H7 (cell line): ENCODE measurements at regions not wholly inside any gene's neighbourhood (a gene's known extent, or its start where the extent isn't known, plus 50 kb on each side); places are given as distances from the start of the nearest gene placed in this dataset.

Experiments
- DNase-seq: peaks from one replicate; pipeline ENCODE4 v3.0.0; 2012
- H3K27me3 ChIP-seq: 2 replicates; pipeline ENCODE4 v1.6.0; 2011; ENCODE audit warnings: mild to moderate bottlenecking, low read length; ENCODE audit not compliant: control insufficient read depth, insufficient read depth
- H3K36me3 ChIP-seq: replicated peaks from 2 replicates; pipeline ENCODE4 v1.5.1; 2011; ENCODE audit warnings: low read length; ENCODE audit not compliant: control insufficient read depth, insufficient read depth
- H3K4me3 ChIP-seq: 2 replicates; pipeline ENCODE4 v1.5.1; 2011; ENCODE audit warnings: low read depth, mild to moderate bottlenecking, control low read depth, low read length, moderate library complexity; ENCODE audit not compliant: insufficient read depth

GRCh38 chr6:82083646-82084045, 163.9 kb downstream of the IBTK start:
- Histone ChIP-seq H3K27me3 (no peaks in the 10 kb centered on the region), H3K36me3 (no peaks in the 10 kb centered on the region), H3K4me3 (no peak overlapping the region)
- no peak for DNase-seq

DNA sequence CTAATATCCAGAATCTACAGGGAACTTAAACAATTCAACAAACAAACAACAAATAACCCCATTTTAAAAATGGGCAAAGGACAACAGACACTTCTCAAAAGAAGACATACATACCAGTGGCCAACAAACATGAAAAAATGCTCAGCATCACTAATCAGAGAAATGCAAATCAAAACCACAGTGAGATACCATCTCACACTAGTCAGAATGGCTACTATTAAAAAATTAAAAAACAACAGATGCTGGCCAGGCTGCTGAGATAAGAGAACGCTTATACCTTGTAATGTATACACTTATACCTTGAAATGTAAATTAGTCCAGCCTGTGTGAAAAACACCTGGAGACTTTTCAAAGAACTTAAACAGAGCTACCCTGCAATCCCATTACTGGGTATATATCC, 166.8 kb downstream of the IBTK start:
- Histone ChIP-seq H3K36me3 (no peaks in the 10 kb centered on the region), H3K4me3 (no peak overlapping the region), H3K27me3 (no peaks in the 10 kb centered on the region)
- no peak for DNase-seq

DNA sequence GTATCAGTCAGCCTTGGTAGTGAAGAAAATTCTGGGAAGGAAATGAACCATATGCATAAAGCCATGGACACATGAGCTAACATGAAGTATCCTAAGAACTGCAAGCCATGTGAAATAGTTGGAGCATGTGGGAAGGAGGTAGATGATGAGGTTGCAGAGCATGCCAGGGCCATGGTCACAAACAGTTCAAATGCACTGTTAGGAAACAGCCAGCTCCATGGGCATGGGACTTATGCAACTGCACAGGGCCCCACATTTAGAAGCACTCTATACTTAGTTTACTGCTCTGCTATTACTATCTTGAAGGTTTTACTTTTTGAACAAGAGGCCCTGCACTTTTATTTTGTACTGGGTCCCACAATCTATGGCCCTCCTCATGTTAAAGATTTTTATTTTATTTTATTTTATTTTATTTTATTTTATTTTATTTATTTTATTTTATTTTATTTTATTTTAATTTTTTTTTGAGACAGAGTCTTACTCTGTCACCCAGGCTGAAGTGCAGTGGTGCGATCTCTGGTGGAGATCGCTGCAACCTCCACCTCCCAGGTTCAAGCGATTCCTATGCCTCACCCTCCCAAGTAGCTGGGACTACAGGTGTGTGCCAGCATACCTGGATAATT, 169.1 kb downstream of the IBTK start:
- no peak for DNase-seq
- H3K36me3 ChIP-seq, result no peaks in the 10 kb centered on the region
- H3K4me3 ChIP-seq, result no peak overlapping the region
- no peaks in the 10 kb centered on the region for H3K27me3 ChIP-seq

DNA sequence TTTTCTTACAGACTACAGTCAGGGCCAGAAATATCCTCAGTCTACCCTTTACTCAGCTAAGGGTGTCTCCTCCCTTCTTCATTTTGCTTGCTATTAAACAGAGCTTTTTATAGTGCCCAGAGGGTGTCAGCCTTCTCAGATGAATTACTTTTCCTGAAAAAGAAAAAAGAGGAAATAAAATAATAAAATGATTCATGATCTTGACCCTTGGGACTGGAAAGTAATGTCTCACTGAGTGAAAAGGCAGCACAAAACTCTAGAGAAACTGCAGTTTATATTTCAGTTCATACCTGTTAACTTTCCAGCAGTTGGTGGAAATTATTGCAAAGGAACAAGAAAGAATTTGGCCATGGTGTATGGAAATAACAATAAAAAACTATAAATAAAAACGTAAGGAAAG, 170.6 kb downstream of the IBTK start:
- H3K27me3 ChIP-seq, result no peaks in the 10 kb centered on the region
- no peaks in the 10 kb centered on the region for H3K36me3 ChIP-seq
- no peak for DNase-seq
- H3K4me3 ChIP-seq, result no peak overlapping the region

DNA sequence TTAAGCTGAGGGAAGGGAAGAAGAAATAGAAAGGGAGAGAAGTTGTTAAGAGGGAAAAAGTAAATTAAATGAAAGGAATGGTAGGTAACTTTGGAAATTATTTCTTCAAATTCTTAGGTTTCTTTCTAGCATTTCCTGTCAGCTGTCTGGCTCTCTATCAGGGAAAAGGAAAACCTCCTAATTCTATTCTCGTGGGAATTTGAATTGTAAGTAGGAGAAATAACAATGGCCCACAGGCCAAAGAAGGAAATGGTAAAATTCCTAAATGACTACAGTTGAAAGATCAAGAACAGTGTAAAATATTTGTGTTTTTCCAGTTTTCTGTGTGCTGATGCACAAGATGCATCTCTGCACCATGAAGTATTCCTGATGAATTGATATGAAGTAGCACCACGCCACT, 173.0 kb downstream of the IBTK start:
- no peaks in the 10 kb centered on the region for H3K36me3 ChIP-seq

DNA sequence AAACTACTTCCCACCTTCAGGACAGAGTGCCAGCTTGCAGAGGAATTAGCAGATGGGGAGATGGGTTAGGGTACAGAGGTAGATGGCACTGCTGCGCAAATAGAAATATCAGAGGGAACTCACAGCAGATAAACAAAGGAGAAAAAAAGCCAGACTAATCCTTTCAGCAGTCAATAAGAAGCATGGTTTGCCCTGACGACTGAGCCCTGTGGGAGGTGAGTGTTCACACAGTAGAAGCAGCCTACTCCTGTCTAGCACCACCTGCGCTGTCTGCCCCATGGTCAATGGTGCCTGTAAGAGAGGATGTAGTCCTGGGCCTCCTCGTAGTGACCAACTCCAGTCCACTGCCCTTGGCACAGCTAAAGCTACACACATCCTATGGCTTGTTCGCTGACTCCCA, 174.1 kb downstream of the IBTK start:
- no peaks in the 10 kb centered on the region for H3K27me3 ChIP-seq
- H3K4me3 ChIP-seq, result no peak overlapping the region
- no peak for DNase-seq
- no peaks in the 10 kb centered on the region for H3K36me3 ChIP-seq

More for the DNA sequence above, 173.0 kb downstream of the IBTK start:
- H3K27me3 ChIP-seq, result no peaks in the 10 kb centered on the region
- DNase-seq, result no peak
- no peak overlapping the region for H3K4me3 ChIP-seq

- DNase-seq, result no peak
- Histone ChIP-seq H3K36me3 (no peaks in the 10 kb centered on the region), H3K27me3 (no peaks in the 10 kb centered on the region), H3K4me3 (no peak overlapping the region)
Observed at GRCh38 chr6:82072751-82073150, 174.8 kb downstream of the IBTK start.

DNA sequence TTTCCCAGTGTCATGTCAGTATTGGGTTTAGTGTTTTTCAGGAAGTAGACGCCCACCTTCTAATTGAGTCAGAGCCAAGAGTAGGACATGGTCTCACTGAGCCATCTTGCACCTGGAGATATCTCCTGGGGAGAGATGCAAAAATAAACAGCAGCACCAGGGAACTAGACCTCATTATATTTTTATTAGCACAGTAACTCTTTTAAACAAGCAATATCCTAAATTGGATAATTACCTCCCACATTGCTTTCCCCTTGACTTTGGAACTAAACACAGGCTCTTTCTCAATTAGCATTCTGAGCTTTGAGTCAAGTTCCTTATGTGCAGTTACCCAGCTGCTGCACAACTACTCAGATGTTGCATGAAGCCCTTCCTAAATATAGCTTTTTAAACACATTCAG, 175.4 kb downstream of the IBTK start:
- Histone ChIP-seq H3K27me3 (no peaks in the 10 kb centered on the region), H3K36me3 (no peaks in the 10 kb centered on the region), H3K4me3 (no peak overlapping the region)
- no peak for DNase-seq

GRCh38 chr6:82068721-82069120, 178.8 kb downstream of the IBTK start:
- no peak overlapping the region for H3K4me3 ChIP-seq
- no peaks in the 10 kb centered on the region for H3K36me3 ChIP-seq
- no peaks in the 10 kb centered on the region for H3K27me3 ChIP-seq
- no peak for DNase-seq

DNA sequence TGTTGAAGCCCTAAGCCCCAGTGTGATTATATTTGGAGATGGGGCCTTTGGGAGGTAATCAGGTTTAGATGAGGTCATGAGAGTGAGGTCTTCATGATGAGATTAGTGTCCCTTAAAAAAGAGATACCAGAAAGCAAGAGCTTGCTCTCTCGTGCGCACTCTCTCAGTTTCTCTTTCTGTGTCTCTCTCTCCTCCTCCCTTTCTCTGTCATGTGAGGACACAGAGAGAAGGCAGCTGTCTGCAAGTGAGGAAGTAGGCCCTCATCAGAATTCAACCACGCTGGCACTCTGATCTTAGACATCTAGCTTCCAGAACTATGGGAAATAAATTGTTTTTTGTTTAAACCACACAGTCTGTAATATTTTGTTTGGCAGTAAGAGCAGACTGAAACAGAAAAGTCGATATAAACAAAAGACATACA, 180.5 kb downstream of the IBTK start:
- DNase-seq, result no peak
- Histone ChIP-seq H3K27me3 (no peaks in the 10 kb centered on the region), H3K36me3 (no peaks in the 10 kb centered on the region), H3K4me3 (no peak overlapping the region)

GRCh38 chr6:82066196-82066595, 181.3 kb downstream of the IBTK start:
- H3K36me3 ChIP-seq, result no peaks in the 10 kb centered on the region
- DNase-seq, result no peak
- no peak overlapping the region for H3K4me3 ChIP-seq
- H3K27me3 ChIP-seq, result no peaks in the 10 kb centered on the region

DNA sequence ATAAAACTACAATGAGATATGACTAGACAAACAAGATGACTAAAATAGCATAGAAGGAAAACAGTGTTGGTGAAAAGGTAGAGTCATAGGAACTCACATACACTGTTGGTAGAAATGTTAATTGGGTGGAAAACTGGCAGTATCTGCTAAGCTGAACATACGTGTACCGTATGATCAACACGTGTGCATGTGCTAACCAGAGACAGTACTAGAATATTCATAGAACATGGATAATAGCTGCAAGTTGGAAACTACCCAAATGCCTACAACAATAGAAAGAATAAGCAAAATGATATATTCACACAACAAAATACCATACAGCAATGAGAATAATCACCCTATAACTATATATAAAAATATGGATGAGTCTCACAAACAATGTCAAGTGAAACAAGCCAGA, 184.0 kb downstream of the IBTK start:
- Histone ChIP-seq H3K36me3 (no peaks in the 10 kb centered on the region), H3K4me3 (no peak overlapping the region), H3K27me3 (no peaks in the 10 kb centered on the region)
- no peak for DNase-seq

DNA sequence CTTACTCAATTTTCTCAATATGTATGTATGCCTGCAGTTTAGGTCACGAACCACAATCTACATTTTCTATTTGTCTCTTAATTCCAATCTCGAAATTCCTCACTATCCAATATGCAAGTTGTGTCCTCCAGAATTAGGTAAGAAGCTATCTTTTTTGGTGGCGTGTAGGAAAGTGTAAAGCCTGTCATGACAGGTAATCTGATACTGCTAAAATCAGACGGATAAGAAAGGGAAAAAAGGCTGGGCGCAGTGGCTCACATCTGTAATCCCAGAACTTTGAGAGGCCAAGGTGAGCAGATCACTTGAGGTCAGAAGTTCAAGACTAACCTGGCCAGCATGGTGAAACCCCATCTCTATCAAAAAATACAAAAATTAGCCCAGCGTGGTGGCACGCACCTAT, 185.3 kb downstream of the IBTK start:
- DNase-seq, result no peak
- Histone ChIP-seq H3K27me3 (no peaks in the 10 kb centered on the region), H3K4me3 (no peak overlapping the region), H3K36me3 (no peaks in the 10 kb centered on the region)

DNA sequence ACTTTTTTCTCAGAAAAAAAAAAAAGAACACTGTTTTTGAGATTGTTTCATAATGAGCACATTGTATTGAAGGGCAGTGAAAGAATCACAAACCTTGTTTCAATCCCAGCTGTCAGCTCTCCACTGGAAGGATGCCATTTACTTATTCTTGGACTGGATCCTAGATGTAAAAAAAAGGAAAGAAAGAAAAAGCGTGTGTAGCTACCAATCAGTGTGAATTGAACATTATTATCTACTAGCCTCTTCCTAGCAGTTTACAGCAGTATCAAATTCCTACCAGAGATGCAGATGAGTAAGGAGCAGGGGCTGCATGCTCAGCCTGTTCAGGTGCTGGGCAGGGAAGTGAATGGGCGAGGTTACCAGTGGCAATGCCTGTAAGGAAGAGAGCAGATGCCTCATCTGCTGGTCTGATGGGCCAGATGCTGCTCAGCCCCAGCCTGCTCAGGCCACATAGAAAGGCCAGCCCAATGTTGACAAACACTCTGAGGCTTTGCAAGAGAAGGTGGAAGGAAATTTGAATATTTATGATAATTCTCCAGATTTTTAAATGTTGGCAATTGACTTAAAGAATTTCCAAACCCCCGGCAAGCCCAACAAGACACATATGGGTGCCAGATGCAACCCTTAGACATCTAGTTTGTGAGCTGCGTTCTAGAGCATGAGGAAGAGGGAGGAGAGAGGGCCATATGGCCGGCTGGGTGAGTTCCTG, 189.5 kb downstream of the IBTK start:
- no peak for DNase-seq

DNA sequence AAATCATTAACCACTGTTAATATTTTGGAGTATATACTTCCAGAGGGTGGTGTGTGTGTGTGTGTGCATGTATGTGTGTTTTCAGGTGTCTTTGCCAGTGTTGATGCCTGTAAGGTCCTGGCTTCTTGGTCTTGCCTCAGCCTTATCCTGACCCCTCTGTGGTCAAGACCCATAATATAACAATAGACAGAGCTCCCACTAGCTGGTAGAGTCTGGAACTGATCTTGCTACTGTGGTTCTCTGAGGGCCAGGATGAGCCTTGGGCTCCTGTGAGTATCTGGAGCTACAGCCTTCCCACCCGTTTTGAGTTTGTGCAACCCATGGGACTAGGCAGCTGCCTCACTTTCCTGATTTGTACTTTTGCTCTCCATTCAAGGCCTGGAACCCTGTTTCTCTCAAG, 191.0 kb downstream of the IBTK start:
- Histone ChIP-seq H3K27me3 (no peaks in the 10 kb centered on the region), H3K4me3 (no peak overlapping the region), H3K36me3 (no peaks in the 10 kb centered on the region)
- no peak for DNase-seq

More for the DNA sequence above, 189.5 kb downstream of the IBTK start:
- Histone ChIP-seq H3K27me3 (no peaks in the 10 kb centered on the region), H3K4me3 (no peak overlapping the region), H3K36me3 (no peaks in the 10 kb centered on the region)
